Smooth muscle cell (in vitro differentiated cells): ENCODE measurements at regions not wholly inside any gene's neighbourhood (a gene's known extent, or its start where the extent isn't known, plus 50 kb on each side); places are given as distances from the start of the nearest gene placed in this dataset.

Experiments used
- DNase-seq: peaks from one replicate; lab custom pipeline; 2025; ENCODE audit not compliant: unreplicated experiment; lab: John Stamatoyannopoulos, UW
- H2AFZ ChIP-seq: fragments of 200-600 bp; sonication (generic); 2 replicates; pipeline ENCODE4 v1.6.0; 2016; ENCODE audit warnings: antibody characterized with exemption, low read depth, mild to moderate bottlenecking
- H3F3A ChIP-seq: fragments of 200-600 bp; sonication (generic); 2 replicates; pipeline ENCODE4 v1.6.0; 2017; ENCODE audit warnings: antibody characterized with exemption, low read depth
- H3K27ac ChIP-seq: fragments of 200-600 bp; sonication (generic); 2 replicates; pipeline ENCODE4 v1.5.1; 2016; ENCODE audit warnings: low read depth, mild to moderate bottlenecking
- H3K27me3 ChIP-seq: fragments of 200-600 bp; sonication (generic); 2 replicates; pipeline ENCODE4 v1.6.1; 2016; ENCODE audit warnings: low read depth, mild to moderate bottlenecking
- H3K36me3 ChIP-seq: fragments of 200-600 bp; sonication (generic); 2 replicates; pipeline ENCODE4 v1.5.1; 2016; ENCODE audit warnings: low read depth
- H3K4me1 ChIP-seq: fragments of 200-600 bp; sonication (generic); 2 replicates; pipeline ENCODE4 v1.5.1; 2016; ENCODE audit warnings: low read depth
- H3K4me2 ChIP-seq: fragments of 200-600 bp; sonication (generic); 2 replicates; pipeline ENCODE4 v1.6.0; 2016; ENCODE audit warnings: mild to moderate bottlenecking
- H3K4me3 ChIP-seq: fragments of 200-600 bp; sonication (generic); 2 replicates; pipeline ENCODE4 v1.5.1; 2016; ENCODE audit warnings: mild to moderate bottlenecking
- H3K79me2 ChIP-seq: fragments of 200-600 bp; sonication (generic); 2 replicates; pipeline ENCODE4 v1.6.0; 2016; ENCODE audit warnings: low read depth, mild to moderate bottlenecking
- H3K9ac ChIP-seq: fragments of 200-600 bp; sonication (generic); 2 replicates; pipeline ENCODE4 v1.6.0; 2016; ENCODE audit warnings: low read depth
- H3K9me3 ChIP-seq: fragments of 200-600 bp; sonication (generic); replicated peaks from 2 replicates; pipeline ENCODE4 v1.5.1; 2016; ENCODE audit warnings: low read depth
- H4K20me1 ChIP-seq: fragments of 200-600 bp; sonication (generic); 2 replicates; pipeline ENCODE4 v1.6.0; 2016; ENCODE audit warnings: low read depth
- CTCF ChIP-seq: fragments of 200-600 bp; sonication (generic); IDR thresholded peaks from 2 replicates; pipeline ENCODE4 v1.5.1; 2017; ENCODE audit warnings: borderline replicate concordance, mild to moderate bottlenecking, antibody characterized with exemption; ENCODE audit not compliant: insufficient read depth, poor library complexity, severe bottlenecking
- WGBS: methylation state at CpG from one replicate; pipeline ENCODE4 v1.1.7; 2016; ENCODE audit warnings: low lambda C conversion rate; 5-methylcytosine and 5-hydroxymethylcytosine counted together

DNA sequence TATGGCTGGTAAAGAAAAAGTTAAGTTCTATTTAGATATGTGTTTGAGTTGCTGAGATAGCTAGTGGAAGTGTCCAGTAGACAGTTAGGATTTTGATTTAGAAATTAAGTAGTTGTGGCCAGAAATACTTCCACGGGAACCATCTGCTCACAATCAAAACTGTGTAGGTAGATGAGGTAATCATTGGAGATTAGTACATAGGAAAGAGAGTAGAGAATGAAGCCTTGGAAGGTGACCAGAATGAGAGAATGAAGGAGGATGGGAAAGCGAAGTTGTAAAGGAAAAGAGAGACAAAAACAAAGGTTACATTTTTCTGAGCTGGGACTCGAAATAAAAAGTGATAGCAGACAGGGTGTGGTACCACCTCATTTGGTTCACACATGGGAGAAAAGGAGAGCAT, 296.9 kb upstream of the SORL1-AS1 start:
- Histone ChIP-seq H3K4me3 (no peak overlapping the region), H3K9me3 (no peaks in the 10 kb centered on the region), H3K4me1 (no peaks in the 10 kb centered on the region), H3K4me2 (no peak overlapping the region), H3K27ac (no peak overlapping the region), H3K9ac (no peak overlapping the region), H3F3A (no peaks in the 10 kb centered on the region), H3K36me3 (no peaks in the 10 kb centered on the region), H3K79me2 (no peaks in the 10 kb centered on the region), H2AFZ (no peak overlapping the region), H3K27me3 (no peaks in the 10 kb centered on the region), H4K20me1 (no peaks in the 10 kb centered on the region)
- WGBS = 95% methylated on average over 3 of the region's 3 CpGs
- no peak for DNase-seq
- no peak for TF ChIP-seq CTCF

- Histone ChIP-seq H3K4me2 (no peak overlapping the region), H3K27ac (no peak overlapping the region), H3K4me1 (no peaks in the 10 kb centered on the region), H2AFZ (no peak overlapping the region), H3K79me2 (no peaks in the 10 kb centered on the region), H3K9ac (no peak overlapping the region), H3K9me3 (peaks cover 4% of the 10 kb centered on the region), H3K27me3 (no peaks in the 10 kb centered on the region), H3F3A (no peaks in the 10 kb centered on the region), H3K36me3 (no peaks in the 10 kb centered on the region), H4K20me1 (no peaks in the 10 kb centered on the region), H3K4me3 (no peak overlapping the region)
- DNase-seq = no peak
- no peak for TF ChIP-seq CTCF
- 97% methylated on average over 1 of the region's 1 CpG for WGBS
Measured at GRCh38 chr11:121748068-121748467, 295.3 kb upstream of the SORL1-AS1 start.

- H3K27me3 ChIP-seq = no peaks in the 10 kb centered on the region
- H3K9me3 ChIP-seq = peaks cover 4% of the 10 kb centered on the region
- no peak for DNase-seq
- 77% methylated on average over 1 of the region's 1 CpG for whole genome bisulfite sequencing
- H3K79me2 ChIP-seq = no peaks in the 10 kb centered on the region
- H2AFZ ChIP-seq = peak overlapping the region; percentile 83
- no peaks in the 10 kb centered on the region for H3K36me3 ChIP-seq
- H3K4me2 ChIP-seq = no peak overlapping the region
- no peak overlapping the region for H3K9ac ChIP-seq
- no peaks in the 10 kb centered on the region for H3F3A ChIP-seq
- no peak for TF ChIP-seq CTCF
- no peak overlapping the region for H3K27ac ChIP-seq
- no peaks in the 10 kb centered on the region for H4K20me1 ChIP-seq
- H3K4me3 ChIP-seq = no peak overlapping the region
- H3K4me1 ChIP-seq = no peaks in the 10 kb centered on the region
Measured at GRCh38 chr11:121743285-121743684, 290.5 kb upstream of the SORL1-AS1 start.

- H3K27me3 ChIP-seq = no peaks in the 10 kb centered on the region
- no peak overlapping the region for H3K4me3 ChIP-seq
- H3K27ac ChIP-seq = peak overlapping the region; percentile 78
- H3K36me3 ChIP-seq = no peaks in the 10 kb centered on the region
- no peaks in the 10 kb centered on the region for H4K20me1 ChIP-seq
- no peaks in the 10 kb centered on the region for H3K4me1 ChIP-seq
- H3K79me2 ChIP-seq = no peaks in the 10 kb centered on the region
- 38% methylated on average over 8 of the region's 8 CpGs for WGBS
- H3K4me2 ChIP-seq = peak overlapping the region; percentile 35
- no peaks in the 10 kb centered on the region for H3F3A ChIP-seq
- no peak for DNase-seq
- TF ChIP-seq CTCF = no peak
- H3K9ac ChIP-seq = no peak overlapping the region
- H2AFZ ChIP-seq = peak overlapping the region; percentile 83
- H3K9me3 ChIP-seq = peaks cover 4% of the 10 kb centered on the region
Measured at GRCh38 chr11:121741761-121742361, 289.1 kb upstream of the SORL1-AS1 start.
